Common myeloid progenitor, CD34-positive (primary cell): ENCODE measurements at regions not wholly inside any gene's neighbourhood (a gene's known extent, or its start where the extent isn't known, plus 50 kb on each side); places are given as distances from the start of the nearest gene placed in this dataset.

Experiments used
- CTCF ChIA-PET: fragments of 350-600 bp; sonication (Branson Sonifier 250); formaldehyde crosslinking; loops from one replicate; lab custom pipeline; 2021; ENCODE audit warnings: antibody characterized with exemption; lab: Charles Lee
- POLR2A ChIA-PET: fragments of 350-600 bp; sonication (Branson Sonifier 250); formaldehyde crosslinking; loops from one replicate; lab custom pipeline; 2021; ENCODE audit warnings: antibody characterized with exemption; lab: Charles Lee
- DNase-seq, 3 donors: peaks; one replicate each; pipeline versions ENCODE4 v3.0.0 to v3.0.0-alpha.2; 2013
- H3K27ac ChIP-seq, 2 experiments: 1 replicate in 1 of 2; 2 replicates in 1 of 2; pipeline ENCODE4 v1.7.0; 2013; ENCODE audit warnings: inconsistent platforms in 2 of 2, low read length in 2 of 2, mild to moderate bottlenecking in 2 of 2, low read depth in 1 of 2, moderate library complexity in 1 of 2; ENCODE audit not compliant: severe bottlenecking in 2 of 2, insufficient read depth in 1 of 2, poor library complexity in 1 of 2
- H3K27me3 ChIP-seq, 5 experiments: replicated peaks in 2 of 5; 1 replicate in 3 of 5; 2 replicates in 2 of 5; pipeline versions ENCODE4 v1.6.1 to v1.7.0; 2013; ENCODE audit warnings: low read length in 4 of 5, mild to moderate bottlenecking in 2 of 5, moderate library complexity in 2 of 5, inconsistent platforms in 1 of 5; ENCODE audit not compliant: insufficient read depth in 5 of 5, control insufficient read depth in 4 of 5
- H3K36me3 ChIP-seq, 4 experiments: 1 replicate in 2 of 4; 2 replicates in 2 of 4; pipeline versions ENCODE4 v1.6.1 to v1.7.0; 2013; ENCODE audit warnings: low read length in 3 of 4, control low read depth in 1 of 4, mild to moderate bottlenecking in 1 of 4; ENCODE audit not compliant: control insufficient read depth in 4 of 4, insufficient read depth in 4 of 4
- H3K4me1 ChIP-seq, 4 experiments: 1 replicate in 3 of 4; 2 replicates in 1 of 4; pipeline versions ENCODE4 v1.6.1 to v1.7.1; 2013; ENCODE audit warnings: low read length in 3 of 4, mild to moderate bottlenecking in 3 of 4, control low read depth in 1 of 4, inconsistent platforms in 1 of 4, moderate library complexity in 1 of 4; ENCODE audit not compliant: control insufficient read depth in 4 of 4, insufficient read depth in 4 of 4; ENCODE audit errors: control extremely low read depth in 1 of 4
- H3K4me3 ChIP-seq, 7 experiments: 1 replicate in 4 of 7; 2 replicates in 3 of 7; pipeline versions ENCODE4 v1.5.1 to v1.7.0; 2013; ENCODE audit warnings: mild to moderate bottlenecking in 7 of 7, low read length in 6 of 7, moderate library complexity in 6 of 7, inconsistent platforms in 2 of 7, low read depth in 2 of 7, control low read depth in 1 of 7; ENCODE audit not compliant: insufficient read depth in 4 of 7, control insufficient read depth in 1 of 7; ENCODE audit errors: extremely low read depth in 1 of 7
- H3K9me3 ChIP-seq, 5 experiments: 1 replicate in 4 of 5; 2 replicates in 1 of 5; pipeline versions ENCODE4 v1.6.1 to v1.7.1; 2013; ENCODE audit warnings: low read length in 4 of 5, mild to moderate bottlenecking in 2 of 5, inconsistent platforms in 1 of 5, low read depth in 1 of 5, moderate library complexity in 1 of 5; ENCODE audit not compliant: control insufficient read depth in 4 of 5, insufficient read depth in 2 of 5; ENCODE audit errors: control extremely low read depth in 1 of 5
- WGBS: methylation state at CpG from one replicate; pipeline ENCODE4 v1.1.5; 2013; ENCODE audit not compliant: insufficient coverage; 5-methylcytosine and 5-hydroxymethylcytosine counted together

DNA sequence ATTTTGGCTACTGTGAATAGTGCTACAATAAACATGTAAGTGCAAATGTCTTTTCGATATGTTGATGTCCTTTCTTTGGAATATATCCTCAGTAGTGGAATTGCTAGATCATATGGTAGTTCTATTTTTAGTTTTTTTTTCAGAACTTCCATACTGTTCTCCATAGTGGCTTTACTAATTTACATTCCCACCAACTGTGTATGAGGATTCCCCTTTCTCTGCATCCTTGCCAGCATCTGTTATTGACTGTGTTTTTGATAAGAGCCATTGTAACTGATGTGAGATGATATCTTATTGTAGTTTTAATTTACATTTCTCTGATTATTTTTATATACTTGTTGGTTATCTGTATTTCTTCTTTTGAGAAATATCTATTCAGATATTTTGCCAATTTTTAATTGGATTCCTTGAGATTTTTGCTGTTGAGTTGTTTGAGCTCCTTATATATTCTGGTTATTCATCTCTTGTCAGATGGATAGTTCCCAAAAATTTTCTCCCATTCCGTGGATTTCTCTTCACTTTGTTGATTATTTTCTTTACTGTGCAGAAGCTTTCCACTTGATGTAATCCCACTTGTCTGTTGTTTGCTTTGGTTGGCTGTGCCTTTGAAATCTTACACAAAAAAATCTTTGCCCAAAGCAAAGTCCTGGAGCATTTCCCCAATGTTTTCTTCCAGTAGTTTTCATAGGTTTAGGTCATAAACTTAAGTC lies 532.3 kb downstream of the PID1 start:
- Histone ChIP-seq H3K4me1 (no peaks in the 10 kb centered on the region), H3K36me3 (no peaks in the 10 kb centered on the region), H3K4me3 (no peak overlapping the region), H3K27ac (no peak overlapping the region), H3K9me3 (no peaks in the 10 kb centered on the region), H3K27me3 (no peaks in the 10 kb centered on the region)
- DNase-seq = no peak
- POLR2A ChIA-PET = no interaction called here
- CTCF ChIA-PET = no interaction called here
- no CpG with 5 or more reads among the region's 2 CpGs for WGBS

DNA sequence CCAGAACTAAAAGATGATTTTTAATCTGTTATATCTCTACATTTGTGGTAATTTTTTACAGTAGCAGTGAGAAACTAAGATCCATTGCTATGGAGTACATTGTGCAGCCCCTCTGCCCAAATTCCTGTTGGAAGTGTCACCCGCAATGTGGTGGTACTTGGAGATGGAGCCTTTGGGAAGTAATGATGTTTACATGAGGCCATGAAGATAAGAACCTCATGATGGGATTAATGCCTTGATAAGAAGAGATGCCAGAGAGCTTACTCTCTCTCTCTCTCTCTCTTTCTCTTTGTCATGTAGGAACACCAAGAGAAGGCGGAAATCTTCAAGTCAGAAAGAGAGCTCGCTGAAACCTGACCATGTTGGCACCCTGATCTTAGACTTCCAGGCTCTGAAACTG lies 535.4 kb downstream of the PID1 start:
- no peak for DNase-seq
- H3K27ac ChIP-seq = no peak overlapping the region
- no peaks in the 10 kb centered on the region for H3K27me3 ChIP-seq
- no peaks in the 10 kb centered on the region for H3K36me3 ChIP-seq
- no peak overlapping the region for H3K4me3 ChIP-seq
- WGBS = 100% methylated on average over 2 of the region's 3 CpGs
- no peaks in the 10 kb centered on the region for H3K4me1 ChIP-seq
- POLR2A ChIA-PET = no interaction called here
- H3K9me3 ChIP-seq = no peaks in the 10 kb centered on the region
- CTCF ChIA-PET = no interaction called here

DNA sequence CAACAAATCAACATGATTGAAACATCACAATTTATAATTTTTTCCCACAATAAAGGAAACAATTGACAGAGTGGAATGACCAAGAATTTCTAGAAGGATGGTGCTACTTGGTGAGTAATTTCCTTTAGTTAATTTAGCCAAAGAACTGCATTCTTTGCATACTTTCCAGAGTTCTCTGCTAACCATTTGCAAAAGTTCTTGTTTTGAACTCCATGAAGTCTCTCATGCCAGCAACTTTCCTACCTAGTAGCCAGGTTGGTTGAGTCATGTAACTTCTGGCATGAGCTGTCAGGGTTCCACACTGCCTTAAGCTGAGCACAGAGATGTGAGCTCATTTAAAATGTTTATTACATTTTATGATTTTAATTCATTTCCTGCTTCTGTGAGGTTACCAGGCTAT lies 539.6 kb downstream of the PID1 start:
- CTCF ChIA-PET = no interaction called here
- no peak for DNase-seq
- POLR2A ChIA-PET = no interaction called here
- H3K9me3 ChIP-seq = no peaks in the 10 kb centered on the region
- H3K36me3 ChIP-seq = no peaks in the 10 kb centered on the region
- no peaks in the 10 kb centered on the region for H3K27me3 ChIP-seq
- H3K4me3 ChIP-seq = no peak overlapping the region
- H3K27ac ChIP-seq = no peak overlapping the region
- no peaks in the 10 kb centered on the region for H3K4me1 ChIP-seq

DNA sequence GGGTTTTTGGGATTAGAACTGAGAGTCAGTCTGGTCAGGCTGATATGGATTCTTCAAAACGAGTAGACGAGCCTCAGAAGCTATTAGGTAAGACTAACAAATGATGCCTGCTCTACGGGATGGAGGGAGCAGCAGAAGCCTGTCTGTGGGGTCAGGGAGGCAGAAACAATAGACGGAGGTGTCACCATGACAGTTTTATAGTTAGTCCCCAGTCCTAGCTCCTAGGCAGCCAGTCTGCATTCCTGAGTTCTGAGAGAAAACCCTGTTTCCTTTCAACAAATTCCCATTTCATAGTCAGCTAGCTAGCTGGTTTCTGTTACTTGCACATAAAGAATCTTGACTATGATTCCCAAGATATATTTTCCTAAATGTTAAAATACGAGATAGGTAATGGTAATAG lies 542.1 kb downstream of the PID1 start:
- H3K36me3 ChIP-seq = no peaks in the 10 kb centered on the region
- no peak overlapping the region for H3K27ac ChIP-seq
- no peaks in the 10 kb centered on the region for H3K27me3 ChIP-seq
- no peaks in the 10 kb centered on the region for H3K9me3 ChIP-seq
- ChIA-PET CTCF (no interaction called here), POLR2A (no interaction called here)
- H3K4me3 ChIP-seq = no peak overlapping the region
- no peak for DNase-seq
- 14% methylated on average over 4 of the region's 5 CpGs for WGBS
- H3K4me1 ChIP-seq = no peaks in the 10 kb centered on the region

DNA sequence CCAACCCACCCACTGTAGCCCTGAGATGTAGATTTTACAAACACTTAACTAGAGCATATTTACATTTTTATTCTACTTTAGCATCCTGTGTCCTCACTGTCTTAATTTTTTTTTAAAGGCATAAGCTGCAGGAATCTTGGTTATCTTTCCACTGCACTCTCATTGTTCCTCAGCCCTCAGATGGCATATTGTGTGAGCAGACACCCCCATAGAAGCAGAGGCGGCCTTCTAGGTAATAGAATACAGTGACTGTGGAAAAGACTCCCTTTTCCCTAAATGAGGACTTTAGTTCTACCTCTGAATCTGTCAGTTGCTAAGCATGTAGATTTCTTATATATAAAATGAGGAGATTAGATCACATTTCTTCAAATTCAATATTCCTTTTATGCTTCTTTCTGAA lies 543.5 kb upstream of the SPHKAP start:
- H3K27me3 ChIP-seq = no peaks in the 10 kb centered on the region
- DNase-seq = no peak
- CTCF ChIA-PET = no interaction called here
- H3K36me3 ChIP-seq = no peaks in the 10 kb centered on the region
- no peaks in the 10 kb centered on the region for H3K9me3 ChIP-seq
- POLR2A ChIA-PET = no interaction called here
- H3K4me3 ChIP-seq = no peak overlapping the region
- H3K27ac ChIP-seq = no peak overlapping the region
- no peaks in the 10 kb centered on the region for H3K4me1 ChIP-seq
- no CpG with 5 or more reads among the region's 1 CpG for WGBS

DNA sequence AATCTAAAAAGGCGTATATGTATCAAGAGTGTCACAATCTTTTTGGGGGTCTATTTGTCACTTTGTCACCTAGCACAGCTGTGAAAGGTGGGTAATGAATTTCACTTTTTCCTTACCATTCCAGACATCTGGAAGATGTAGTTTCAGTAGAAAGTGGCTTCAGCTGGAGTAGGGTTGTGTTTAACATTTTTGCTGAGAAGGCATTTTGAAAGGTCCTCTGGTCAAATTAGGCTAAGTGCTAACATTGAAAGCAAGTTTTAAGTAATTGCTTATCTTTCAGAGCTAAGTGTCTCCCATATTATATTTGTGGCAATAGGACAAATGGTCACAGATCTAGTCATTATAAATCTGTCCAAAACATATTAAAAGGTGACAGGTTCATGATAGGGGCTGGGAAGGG lies 542.1 kb upstream of the SPHKAP start:
- H3K27ac ChIP-seq = no peak overlapping the region
- H3K36me3 ChIP-seq = no peaks in the 10 kb centered on the region
- H3K27me3 ChIP-seq = no peaks in the 10 kb centered on the region
- H3K4me3 ChIP-seq = no peak overlapping the region
- POLR2A ChIA-PET = no interaction called here
- H3K4me1 ChIP-seq = no peaks in the 10 kb centered on the region
- CTCF ChIA-PET = no interaction called here
- DNase-seq = no peak
- H3K9me3 ChIP-seq = no peaks in the 10 kb centered on the region
- WGBS = no CpG with 5 or more reads among the region's 1 CpG

DNA sequence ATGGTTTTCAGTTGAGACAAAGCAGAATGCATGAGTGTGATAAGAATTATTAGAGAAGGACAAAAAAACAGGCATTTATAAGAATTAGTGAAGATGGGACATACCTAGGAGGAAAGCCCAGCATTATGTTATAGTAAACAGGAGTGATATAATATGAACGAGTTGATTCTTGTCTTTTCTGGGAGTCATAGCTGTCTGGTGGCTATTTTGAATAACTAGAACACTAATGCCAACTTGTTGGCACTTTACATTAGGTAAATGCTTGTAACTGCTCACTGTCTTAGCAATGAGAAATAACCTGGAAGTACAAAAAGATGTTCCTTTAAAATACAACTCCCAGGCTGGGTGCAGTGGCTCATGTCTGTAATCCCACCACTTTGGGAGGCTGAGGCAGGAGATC lies 540.8 kb upstream of the SPHKAP start:
- Histone ChIP-seq H3K4me3 (no peak overlapping the region), H3K36me3 (no peaks in the 10 kb centered on the region), H3K27ac (no peak overlapping the region), H3K9me3 (no peaks in the 10 kb centered on the region), H3K27me3 (no peaks in the 10 kb centered on the region), H3K4me1 (no peaks in the 10 kb centered on the region)
- DNase-seq = no peak
- POLR2A ChIA-PET = no interaction called here
- WGBS = no CpG with 5 or more reads among the region's 1 CpG
- CTCF ChIA-PET = no interaction called here
